H1 (cell line): ENCODE measurements at regions not wholly inside any gene's neighbourhood (a gene's known extent, or its start where the extent isn't known, plus 50 kb on each side); places are given as distances from the start of the nearest gene placed in this dataset.

ENCODE experiments used
- CTCF ChIA-PET: fragments of 300-600 bp; sonication (Branson Sonifier 250); formaldehyde crosslinking; loops from one replicate; lab custom pipeline; 2021; ENCODE audit not compliant: partially characterized antibody; lab: Charles Lee
- POLR2A ChIA-PET: fragments of 300-600 bp; sonication (Branson Sonifier 250); formaldehyde crosslinking; loops from one replicate; lab custom pipeline; 2021; ENCODE audit warnings: inconsistent platforms; ENCODE audit not compliant: partially characterized antibody; lab: Charles Lee
- DNase-seq, 2 experiments: peaks; one replicate each; pipeline versions ENCODE4 v3.0.0 to v3.0.0-alpha.2; 2010 to 2022; ENCODE audit warnings: low spot score in 2 of 2, low read depth in 1 of 2, mixed read lengths in 1 of 2
- FAIRE-seq: peaks from 2 replicates; lab custom pipeline; 2011; peaks lifted over from hg19 to GRCh38; lab: Jason Lieb, UNC
- H2AFZ ChIP-seq: 2 replicates; pipeline ENCODE4 v1.8.1; 2012; ENCODE audit warnings: low read length, inconsistent platforms
- H2AK5ac ChIP-seq: 2 replicates; pipeline ENCODE4 v1.6.1; 2013; ENCODE audit warnings: low read depth, low read length
- H2BK120ac ChIP-seq: replicated peaks from 2 replicates; pipeline ENCODE3; 2013; ENCODE audit warnings: low read depth, low read length, inconsistent platforms
- H2BK12ac ChIP-seq: 2 replicates; pipeline ENCODE4 v1.6.1; 2013; ENCODE audit warnings: low read depth, low read length
- H2BK15ac ChIP-seq: 2 replicates; pipeline ENCODE4 v1.6.1; 2013; ENCODE audit warnings: low read length
- H2BK20ac ChIP-seq: 2 replicates; pipeline ENCODE4 v1.6.1; 2013; ENCODE audit warnings: low read length
- H2BK5ac ChIP-seq: 2 replicates; pipeline ENCODE4 v1.6.1; 2013; ENCODE audit warnings: low read depth, low read length
- H3K14ac ChIP-seq: 2 replicates; pipeline ENCODE4 v1.6.1; 2013; ENCODE audit warnings: inconsistent platforms; ENCODE audit not compliant: insufficient read length
- H3K18ac ChIP-seq: 2 replicates; pipeline ENCODE4 v1.6.1; 2013; ENCODE audit warnings: low read length; ENCODE audit errors: extremely low read depth
- H3K23ac ChIP-seq: 2 replicates; pipeline ENCODE4 v1.6.1; 2013; ENCODE audit warnings: inconsistent platforms; ENCODE audit not compliant: insufficient read length
- H3K23me2 ChIP-seq: 2 replicates; pipeline ENCODE4 v1.6.1; 2013; ENCODE audit warnings: low read depth, low read length
- H3K27ac ChIP-seq: 2 replicates; pipeline ENCODE4 v1.6.1; 2011; ENCODE audit warnings: low read depth, low read length, inconsistent platforms
- H3K27me3 ChIP-seq, 4 experiments: replicated peaks in 1 of 4; 1 replicate in 1 of 4; 2 replicates in 3 of 4; pipeline versions ENCODE4 v1.6.1 to v1.8.1; 2011 to 2013; ENCODE audit warnings: low read length in 3 of 4, mild to moderate bottlenecking in 3 of 4, inconsistent platforms in 2 of 4, mixed read lengths in 2 of 4, moderate library complexity in 1 of 4; ENCODE audit not compliant: control insufficient read depth in 3 of 4, insufficient read depth in 3 of 4; ENCODE audit errors: extremely low read depth in 1 of 4
- H3K36me3 ChIP-seq, 4 experiments: 2 replicates each; pipeline versions ENCODE4 v1.6.1 to v1.8.1; 2011 to 2013; ENCODE audit warnings: mild to moderate bottlenecking in 4 of 4, low read length in 3 of 4, moderate library complexity in 2 of 4, control low read depth in 1 of 4, inconsistent platforms in 1 of 4; ENCODE audit not compliant: insufficient read depth in 4 of 4, control insufficient read depth in 2 of 4
- H3K4ac ChIP-seq: replicated peaks from 2 replicates; pipeline ENCODE3; 2013; ENCODE audit warnings: low read length, low read depth, mixed read lengths, inconsistent platforms; ENCODE audit not compliant: insufficient read length
- H3K4me1 ChIP-seq, 4 experiments: replicated peaks in 1 of 4; 1 replicate in 1 of 4; 2 replicates in 3 of 4; pipeline versions ENCODE4 v1.6.1 to v1.8.1; 2011 to 2013; ENCODE audit warnings: low read length in 3 of 4, inconsistent platforms in 2 of 4, mixed read lengths in 1 of 4; ENCODE audit not compliant: insufficient read depth in 4 of 4, control insufficient read depth in 3 of 4
- H3K4me2 ChIP-seq, 2 experiments: 2 replicates each; pipeline versions ENCODE4 v1.6.1 to v1.8.1; 2011 to 2013; ENCODE audit warnings: low read depth in 2 of 2, low read length in 2 of 2, control low read depth in 1 of 2, inconsistent platforms in 1 of 2, mild to moderate bottlenecking in 1 of 2; ENCODE audit not compliant: insufficient read depth in 1 of 2
- H3K4me3 ChIP-seq, 4 experiments: fragments of 200-600, 300-600 bp in 1 of 4; sonication (generic), shearing (Covaris generic), sonication (Bioruptor Twin) in 1 of 4; 2 replicates each; pipeline versions ENCODE4 v1.5.1 to v1.8.1; 2011 to 2016; ENCODE audit warnings: low read length in 4 of 4, low read depth in 3 of 4, control low read depth in 2 of 4, inconsistent platforms in 2 of 4, mild to moderate bottlenecking in 2 of 4, mixed read lengths in 1 of 4, moderate library complexity in 1 of 4; ENCODE audit not compliant: insufficient read depth in 2 of 4; ENCODE audit errors: extremely low read depth in 1 of 4
- H3K56ac ChIP-seq: replicated peaks from 2 replicates; pipeline ENCODE3; 2013; ENCODE audit warnings: low read depth, mild to moderate bottlenecking, mixed read lengths, low read length, inconsistent platforms; ENCODE audit not compliant: insufficient read length
- H3K79me1 ChIP-seq: 2 replicates; pipeline ENCODE4 v1.6.1; 2013; ENCODE audit warnings: low read depth, low read length, control low read depth
- H3K79me2 ChIP-seq, 2 experiments: 2 replicates each; pipeline versions ENCODE4 v1.6.1 to v1.8.1; 2012 to 2013; ENCODE audit warnings: low read length in 2 of 2, mild to moderate bottlenecking in 2 of 2, inconsistent platforms in 1 of 2; ENCODE audit not compliant: insufficient read depth in 2 of 2, control insufficient read depth in 1 of 2
- H3K9ac ChIP-seq, 4 experiments: replicated peaks in 1 of 4; 1 replicate in 1 of 4; 2 replicates in 3 of 4; pipeline versions ENCODE4 v1.6.1 to v1.8.1; 2011 to 2013; ENCODE audit warnings: low read depth in 3 of 4, low read length in 3 of 4, control low read depth in 2 of 4, mild to moderate bottlenecking in 2 of 4, moderate library complexity in 2 of 4, inconsistent platforms in 1 of 4; ENCODE audit errors: extremely low read depth in 1 of 4
- H3K9me3 ChIP-seq, 2 experiments: 2 replicates each; pipeline versions ENCODE4 v1.6.1 to v1.8.1; 2012 to 2013; ENCODE audit warnings: mild to moderate bottlenecking in 2 of 2, moderate library complexity in 2 of 2, control low read depth in 1 of 2, inconsistent platforms in 1 of 2, low read depth in 1 of 2, low read length in 1 of 2, mixed read lengths in 1 of 2; ENCODE audit not compliant: insufficient read depth in 2 of 2
- H4K20me1 ChIP-seq, 2 experiments: replicated peaks in 1 of 2; 2 replicates each; pipeline versions ENCODE3 to v1.8.1; 2011 to 2013; ENCODE audit warnings: inconsistent platforms in 2 of 2, low read length in 2 of 2, mild to moderate bottlenecking in 1 of 2; ENCODE audit not compliant: insufficient read depth in 2 of 2, control insufficient read depth in 1 of 2
- H4K5ac ChIP-seq: 2 replicates; pipeline ENCODE4 v1.6.1; 2013; ENCODE audit warnings: low read length, low read depth, mixed read lengths, inconsistent platforms; ENCODE audit not compliant: insufficient read length
- H4K8ac ChIP-seq: 2 replicates; pipeline ENCODE4 v1.8.0; 2013; ENCODE audit warnings: mild to moderate bottlenecking, moderate library complexity, low read length, inconsistent platforms; ENCODE audit not compliant: insufficient read depth; ENCODE audit errors: extremely low read depth
- H4K91ac ChIP-seq: replicated peaks from 2 replicates; pipeline ENCODE3; 2013; ENCODE audit warnings: low read length, mixed read lengths, inconsistent platforms; ENCODE audit not compliant: insufficient read length
- CHD1 ChIP-seq: IDR thresholded peaks from 2 replicates; pipeline ENCODE4 v1.6.1; 2012; ENCODE audit warnings: low read depth, low read length, improper control_type of control experiment
- CHD2 ChIP-seq: IDR thresholded peaks from 2 replicates; pipeline ENCODE4 v1.6.1; 2012; ENCODE audit warnings: low read length, improper control_type of control experiment
- EZH2 ChIP-seq: fragments of 200-600 bp; sonication (generic); IDR thresholded peaks from 2 replicates; pipeline ENCODE4 v1.7.1; 2012; ENCODE audit warnings: low read depth, mild to moderate bottlenecking, moderate library complexity, low read length, inconsistent platforms; ENCODE audit not compliant: severe bottlenecking
- GTF2F1 ChIP-seq: IDR thresholded peaks from 2 replicates; pipeline ENCODE4 v1.6.1; 2012; ENCODE audit warnings: low read depth, low read length, improper control_type of control experiment, borderline replicate concordance
- KDM1A ChIP-seq: fragments of 200-600, 300-600 bp; sonication (generic); IDR thresholded peaks from 2 replicates; pipeline ENCODE4 v1.7.1; 2016; ENCODE audit warnings: mild to moderate bottlenecking, low read length, borderline replicate concordance
- KDM5A ChIP-seq: fragments of 200-600 bp; IDR thresholded peaks from 2 replicates; pipeline ENCODE4 v1.7.1; 2012; ENCODE audit warnings: mild to moderate bottlenecking, low read length, inconsistent platforms, mixed read lengths
- POLR2A ChIP-seq, 2 experiments: IDR thresholded peaks; 1 replicate in 1 of 2; 2 replicates in 1 of 2; pipeline ENCODE4 v1.6.1; 2011; ENCODE audit warnings: low read depth in 2 of 2, low read length in 2 of 2, mild to moderate bottlenecking in 2 of 2; ENCODE audit errors: control extremely low read depth in 1 of 2
- POU5F1 ChIP-seq: IDR thresholded peaks from 2 replicates; pipeline ENCODE4 v1.6.1; 2011; ENCODE audit warnings: low read depth, mild to moderate bottlenecking, low read length, moderate library complexity
- SAP30 ChIP-seq: fragments of 300-600 bp; sonication (generic); IDR thresholded peaks from 2 replicates; pipeline ENCODE4 v1.7.1; 2012; ENCODE audit warnings: low read length, moderate library complexity, mild to moderate bottlenecking, inconsistent platforms; ENCODE audit not compliant: insufficient read depth, insufficient replicate concordance
- SIN3A ChIP-seq, 2 experiments: IDR thresholded peaks in 1 of 2; conservative IDR thresholded peaks in 1 of 2; 2 replicates each; pipeline ENCODE4 v1.6.1; 2011 to 2012; ENCODE audit warnings: low read length in 2 of 2, improper control_type of control experiment in 1 of 2, low read depth in 1 of 2, mild to moderate bottlenecking in 1 of 2
- SUZ12 ChIP-seq: fragments of 200-600 bp; sonication (generic); IDR thresholded peaks from 2 replicates; pipeline ENCODE4 v1.6.1; 2012; ENCODE audit warnings: mild to moderate bottlenecking, inconsistent platforms, low read length, moderate library complexity, mixed read lengths
- ZNF274 ChIP-seq: IDR thresholded peaks from 2 replicates; pipeline ENCODE4 v1.7.0; 2012; ENCODE audit warnings: low read length, borderline replicate concordance; ENCODE audit errors: extremely low read depth
- WGBS, 2 experiments: shearing (Covaris generic) in 1 of 2; methylation state at CpG; one replicate each; pipeline versions ENCODE4 v1.1.6 to v1.1.7; 2013 to 2015; ENCODE audit warnings: low lambda C conversion rate in 2 of 2, mixed read lengths in 2 of 2, inconsistent platforms in 1 of 2, low coverage in 1 of 2, missing lambda C conversion rate in 1 of 2; ENCODE audit not compliant: insufficient replicate concordance in 2 of 2, insufficient coverage in 1 of 2, insufficient read length in 1 of 2; ENCODE audit errors: extremely low coverage in 1 of 2, missing lambda C conversion rate in 1 of 2; 5-methylcytosine and 5-hydroxymethylcytosine counted together
- TF ChIP-seq, protein P1 (sequence below): IDR thresholded peaks from 2 replicates; pipeline ENCODE4 v1.6.1; 2012; ENCODE audit warnings: inconsistent platforms
- TF ChIP-seq, protein P2 (sequence below): IDR thresholded peaks from 2 replicates; pipeline ENCODE4 v1.6.1; 2012; ENCODE audit warnings: inconsistent platforms

DNA sequence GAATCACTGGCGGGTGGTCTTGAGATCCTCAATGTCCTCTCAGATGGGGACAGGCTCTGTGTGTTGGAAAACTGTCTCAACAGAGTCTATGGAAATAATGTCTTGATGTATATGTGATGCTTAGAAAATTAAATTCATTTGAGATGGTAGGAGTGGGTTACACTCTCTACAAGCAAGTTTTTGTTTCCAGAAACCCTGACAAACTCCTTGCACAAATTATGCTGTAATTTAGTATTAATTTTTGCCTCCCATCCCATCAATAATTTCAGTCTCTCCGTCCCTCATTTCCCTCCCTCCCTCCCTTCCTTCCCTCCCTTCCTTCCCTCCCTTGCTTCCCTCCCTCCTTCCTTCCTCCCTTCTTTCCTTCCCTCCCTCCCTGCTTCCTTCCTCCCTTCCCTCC is 488.0 kb upstream of the C16orf82 start:
- Histone ChIP-seq H3K79me1 (no peaks in the 10 kb centered on the region), H4K5ac (no peak overlapping the region), H3K56ac (no peak overlapping the region), H2AFZ (no peak overlapping the region), H4K20me1 (no peaks in the 10 kb centered on the region), H3K27ac (no peak overlapping the region), H3K36me3 (no peaks in the 10 kb centered on the region), H3K4me1 (peaks cover 2 to 11% (median 5%) of the 10 kb centered on the region in 4 experiments; a peak in 4 of 7 replicates), H3K27me3 (no peaks in the 10 kb centered on the region; a peak in 1 of 7 replicates), H3K23ac (no peak overlapping the region), H3K9me3 (peaks cover 0 to 3% of the 10 kb centered on the region in 2 experiments; a peak in 2 of 4 replicates), H2AK5ac (no peak overlapping the region), H2BK20ac (no peak overlapping the region), H3K18ac (no peak overlapping the region), H2BK120ac (no peak overlapping the region), H4K91ac (no peak overlapping the region), H2BK15ac (no peak overlapping the region), H4K8ac (no peak overlapping the region), H3K4ac (no peak overlapping the region), H2BK5ac (no peak overlapping the region), H2BK12ac (no peak overlapping the region), H3K14ac (no peak overlapping the region), H3K4me3 (no peak overlapping the region), H3K4me2 (no peak overlapping the region), H3K79me2 (no peaks in the 10 kb centered on the region), H3K9ac (no peak overlapping the region), H3K23me2 (no peaks in the 10 kb centered on the region)
- DNase-seq = no peak
- ChIA-PET POLR2A (no interaction called here), CTCF (interaction anchor here (1.7 kb wide), 1 partner anchor 16 kb away, joined by 7 read pairs; no protein-coding TSS in a partner anchor)
- no peak for FAIRE-seq
- WGBS, 2 experiments = 100% methylated on average over 1 of the region's 2 CpGs; no CpG with 5 or more reads in 1 of the 2 experiments
- TF ChIP-seq CHD1 (no peak), SUZ12 (no peak), POU5F1 (no peak), EZH2 (no peak), ZNF274 (no peak), POLR2A (IDR thresholded peaks at IDR 0.05; ENCODE audit: control extremely low read depth in 1 of 2, low read depth in 2 of 2, low read length in 2 of 2) (no peak), KDM5A (no peak), GTF2F1 (no peak), KDM1A (no peak), SAP30 (no peak), SIN3A (conservative IDR thresholded peaks at IDR 0.05 in 1 of 2, IDR thresholded peaks at IDR 0.05 in 1 of 2; ENCODE audit: low read depth in 1 of 2, low read length in 2 of 2) (no peak), CHD2 (no peak)
- TF ChIP-seq, protein P1, sequence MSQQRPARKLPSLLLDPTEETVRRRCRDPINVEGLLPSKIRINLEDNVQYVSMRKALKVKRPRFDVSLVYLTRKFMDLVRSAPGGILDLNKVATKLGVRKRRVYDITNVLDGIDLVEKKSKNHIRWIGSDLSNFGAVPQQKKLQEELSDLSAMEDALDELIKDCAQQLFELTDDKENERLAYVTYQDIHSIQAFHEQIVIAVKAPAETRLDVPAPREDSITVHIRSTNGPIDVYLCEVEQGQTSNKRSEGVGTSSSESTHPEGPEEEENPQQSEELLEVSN = no peak
- TF ChIP-seq, protein P2, sequence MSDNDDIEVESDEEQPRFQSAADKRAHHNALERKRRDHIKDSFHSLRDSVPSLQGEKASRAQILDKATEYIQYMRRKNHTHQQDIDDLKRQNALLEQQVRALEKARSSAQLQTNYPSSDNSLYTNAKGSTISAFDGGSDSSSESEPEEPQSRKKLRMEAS = no peak
